Rectal smooth muscle tissue (tissue), 1 donor: ENCODE measurements at regions not wholly inside any gene's neighbourhood (a gene's known extent, or its start where the extent isn't known, plus 50 kb on each side); places are given as distances from the start of the nearest gene placed in this dataset.
A peak's percentile ranks its signal among the peaks of the same experiment; 100 is the strongest.

Source experiments
- H3K27ac ChIP-seq: one replicate; pipeline ENCODE4 v1.7.0; 2013; ENCODE audit warnings: low read depth, low read length, inconsistent platforms
- H3K27me3 ChIP-seq: one replicate; pipeline ENCODE4 v1.7.0; 2013; ENCODE audit warnings: low read length; ENCODE audit not compliant: control insufficient read depth, insufficient read depth
- H3K36me3 ChIP-seq: one replicate; pipeline ENCODE4 v1.7.0; 2013; ENCODE audit warnings: low read length; ENCODE audit not compliant: control insufficient read depth, insufficient read depth
- H3K4me1 ChIP-seq: one replicate; pipeline ENCODE4 v1.7.0; 2013; ENCODE audit warnings: low read length; ENCODE audit not compliant: control insufficient read depth, insufficient read depth
- H3K4me3 ChIP-seq: one replicate; pipeline ENCODE4 v1.7.0; 2013; ENCODE audit warnings: low read length
- H3K9ac ChIP-seq: one replicate; pipeline ENCODE4 v1.7.0; 2013; ENCODE audit warnings: low read length

GRCh38 chr2:109695290-109695689 is 81.1 kb downstream of the SOWAHC start:
- H3K36me3 ChIP-seq: no peaks in the 10 kb centered on the region
- peaks cover 45% of the 10 kb centered on the region for H3K4me1 ChIP-seq
- H3K4me3 ChIP-seq: no peak overlapping the region
- no peak overlapping the region for H3K9ac ChIP-seq
- H3K27me3 ChIP-seq: no peaks in the 10 kb centered on the region
- H3K27ac ChIP-seq: peak overlapping the region; percentile 24

DNA sequence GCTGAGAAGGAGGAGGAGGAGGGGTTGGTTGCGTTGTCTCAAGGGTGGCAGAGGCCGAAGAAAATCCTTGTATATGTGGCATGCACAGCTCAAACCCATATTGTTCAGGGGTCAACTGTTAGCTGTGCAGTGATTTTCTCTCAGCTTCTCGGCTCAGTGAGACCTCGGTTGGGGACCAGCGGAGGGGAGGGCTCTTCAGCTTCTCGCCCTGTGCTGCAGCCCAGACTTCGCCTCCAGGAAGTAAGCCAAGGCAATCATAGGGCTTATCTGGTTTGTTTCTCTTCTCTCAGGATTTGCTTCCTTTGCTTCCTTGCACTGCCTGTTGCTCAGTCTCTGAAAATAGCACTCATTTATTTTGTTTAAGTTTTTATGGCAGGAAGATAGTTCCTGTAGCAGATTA is 85.5 kb downstream of the SOWAHC start:
- Histone ChIP-seq H3K27ac (peak overlapping the region; percentile 77), H3K36me3 (no peaks in the 10 kb centered on the region), H3K27me3 (no peaks in the 10 kb centered on the region), H3K4me3 (peak overlapping the region; percentile 32), H3K9ac (no peak overlapping the region), H3K4me1 (peaks cover 21% of the 10 kb centered on the region)

GRCh38 chr2:109700680-109701274 is 86.6 kb downstream of the SOWAHC start:
- Histone ChIP-seq H3K27ac (no peak overlapping the region), H3K4me3 (no peak overlapping the region), H3K9ac (no peak overlapping the region), H3K4me1 (peaks cover 20% of the 10 kb centered on the region), H3K27me3 (no peaks in the 10 kb centered on the region), H3K36me3 (no peaks in the 10 kb centered on the region)

- Histone ChIP-seq H3K4me1 (peaks cover 20% of the 10 kb centered on the region), H3K27me3 (no peaks in the 10 kb centered on the region), H3K9ac (no peak overlapping the region), H3K36me3 (no peaks in the 10 kb centered on the region), H3K4me3 (no peak overlapping the region), H3K27ac (no peak overlapping the region)
These were observed 87.2 kb downstream of the SOWAHC start for GRCh38 chr2:109701362-109701761.

DNA sequence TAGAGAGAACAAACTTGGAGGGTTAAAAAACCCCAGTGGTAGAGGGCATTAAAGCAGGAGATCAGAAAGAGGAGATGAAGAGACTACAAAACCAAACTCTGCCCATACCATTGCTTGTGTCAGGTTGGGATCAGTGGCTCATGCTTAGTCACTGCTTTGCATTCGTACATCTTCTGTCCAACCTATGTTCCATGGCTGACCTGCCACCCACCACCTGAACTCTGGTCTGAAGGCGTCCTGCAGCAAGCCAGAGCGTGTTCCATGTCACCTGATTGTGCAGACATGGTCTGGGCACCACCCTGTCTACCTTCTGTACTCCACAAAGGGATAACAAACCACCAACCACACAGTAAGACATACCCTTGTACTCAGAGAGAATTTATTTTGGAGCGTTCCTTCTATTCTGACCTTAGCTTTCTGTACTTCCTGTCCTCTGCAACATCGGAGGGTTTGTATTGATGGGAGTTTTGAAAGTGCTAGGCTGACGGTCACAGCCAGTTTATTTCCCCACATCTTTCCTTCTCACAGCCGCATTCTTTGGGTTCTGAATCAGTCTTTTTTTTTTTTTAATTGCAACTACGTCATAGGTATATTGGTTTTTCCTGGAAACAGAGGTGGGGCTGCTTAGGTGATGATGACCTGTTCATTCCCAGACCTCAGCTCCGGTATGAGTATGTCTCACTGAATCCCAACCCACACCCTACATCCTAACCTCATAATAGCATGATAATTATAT is 88.3 kb downstream of the SOWAHC start:
- Histone ChIP-seq H3K9ac (no peak overlapping the region), H3K27ac (no peak overlapping the region)

DNA sequence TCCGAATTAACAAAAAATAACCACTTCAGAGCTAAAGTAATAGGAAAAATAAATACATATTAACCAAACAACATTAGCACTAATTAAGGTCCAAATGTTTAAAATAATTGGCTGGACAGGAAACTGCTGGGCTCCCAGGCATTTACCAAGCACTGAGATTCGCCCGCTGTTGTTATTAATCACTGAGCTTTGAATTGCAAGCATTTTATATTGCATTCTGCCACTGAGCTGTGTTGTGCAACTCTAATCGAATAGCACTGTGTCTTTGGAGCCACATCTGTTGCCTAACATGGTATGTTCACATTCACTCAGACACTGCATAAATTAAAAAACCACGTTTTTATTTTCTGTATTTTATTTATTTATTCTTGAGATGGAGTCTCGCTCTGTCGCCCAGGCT is 88.9 kb downstream of the SOWAHC start:
- Histone ChIP-seq H3K4me3 (no peak overlapping the region), H3K27me3 (no peaks in the 10 kb centered on the region), H3K36me3 (no peaks in the 10 kb centered on the region), H3K27ac (no peak overlapping the region), H3K9ac (no peak overlapping the region), H3K4me1 (peaks cover 20% of the 10 kb centered on the region)

More for the DNA sequence above, 88.3 kb downstream of the SOWAHC start:
- Histone ChIP-seq H3K4me3 (no peak overlapping the region), H3K27me3 (no peaks in the 10 kb centered on the region), H3K36me3 (no peaks in the 10 kb centered on the region), H3K4me1 (peaks cover 20% of the 10 kb centered on the region)

- H3K27ac ChIP-seq: no peak overlapping the region
- H3K9ac ChIP-seq: no peak overlapping the region
- no peaks in the 10 kb centered on the region for H3K27me3 ChIP-seq
- peaks cover 19% of the 10 kb centered on the region for H3K4me1 ChIP-seq
- no peak overlapping the region for H3K4me3 ChIP-seq
- H3K36me3 ChIP-seq: no peaks in the 10 kb centered on the region
These were observed 89.6 kb downstream of the SOWAHC start for GRCh38 chr2:109703798-109704197.

GRCh38 chr2:109707281-109708147 is 86.6 kb upstream of the RGPD5 start:
- H3K27ac ChIP-seq: no peak overlapping the region
- H3K4me1 ChIP-seq: no peaks in the 10 kb centered on the region
- H3K27me3 ChIP-seq: no peaks in the 10 kb centered on the region
- H3K36me3 ChIP-seq: no peaks in the 10 kb centered on the region
- no peak overlapping the region for H3K4me3 ChIP-seq
- no peak overlapping the region for H3K9ac ChIP-seq

DNA sequence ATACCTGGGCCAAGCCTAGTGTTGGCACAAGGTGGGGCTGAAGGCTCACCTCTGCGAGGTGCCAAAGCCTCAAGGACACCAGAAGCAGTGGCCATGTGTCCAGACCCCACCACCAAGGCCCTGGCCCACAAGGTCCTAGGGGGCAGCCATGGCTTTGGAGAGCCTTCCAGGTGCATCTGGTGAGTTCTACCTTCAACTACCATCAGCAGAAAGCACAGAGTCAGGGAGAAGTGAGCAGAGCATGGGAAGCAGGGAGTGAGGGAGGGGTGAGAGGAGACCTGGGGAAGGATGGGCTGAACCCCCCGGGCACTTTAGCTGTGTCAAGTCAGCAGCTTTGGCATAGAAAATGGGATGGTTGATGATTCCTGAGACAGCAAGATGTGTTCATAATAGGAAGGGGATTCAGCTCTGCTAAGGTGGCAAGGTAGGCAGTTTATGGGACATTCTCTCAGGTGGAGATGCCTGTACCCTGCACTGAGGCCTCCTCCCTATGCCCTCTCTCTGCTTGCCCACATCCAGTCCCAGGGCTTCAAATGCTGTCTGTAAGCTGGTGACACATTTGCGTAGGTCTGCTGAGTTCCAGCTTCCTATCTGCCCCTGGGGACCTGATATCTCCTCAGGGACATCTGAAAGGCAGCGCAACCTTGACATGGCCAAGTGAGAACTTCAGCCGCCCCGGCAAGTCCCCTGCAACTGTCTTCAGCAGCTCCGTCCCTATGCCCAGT is 83.4 kb upstream of the RGPD5 start:
- no peaks in the 10 kb centered on the region for H3K27me3 ChIP-seq
- no peaks in the 10 kb centered on the region for H3K36me3 ChIP-seq
- no peak overlapping the region for H3K27ac ChIP-seq
- no peaks in the 10 kb centered on the region for H3K4me1 ChIP-seq
- H3K4me3 ChIP-seq: no peak overlapping the region
- no peak overlapping the region for H3K9ac ChIP-seq

DNA sequence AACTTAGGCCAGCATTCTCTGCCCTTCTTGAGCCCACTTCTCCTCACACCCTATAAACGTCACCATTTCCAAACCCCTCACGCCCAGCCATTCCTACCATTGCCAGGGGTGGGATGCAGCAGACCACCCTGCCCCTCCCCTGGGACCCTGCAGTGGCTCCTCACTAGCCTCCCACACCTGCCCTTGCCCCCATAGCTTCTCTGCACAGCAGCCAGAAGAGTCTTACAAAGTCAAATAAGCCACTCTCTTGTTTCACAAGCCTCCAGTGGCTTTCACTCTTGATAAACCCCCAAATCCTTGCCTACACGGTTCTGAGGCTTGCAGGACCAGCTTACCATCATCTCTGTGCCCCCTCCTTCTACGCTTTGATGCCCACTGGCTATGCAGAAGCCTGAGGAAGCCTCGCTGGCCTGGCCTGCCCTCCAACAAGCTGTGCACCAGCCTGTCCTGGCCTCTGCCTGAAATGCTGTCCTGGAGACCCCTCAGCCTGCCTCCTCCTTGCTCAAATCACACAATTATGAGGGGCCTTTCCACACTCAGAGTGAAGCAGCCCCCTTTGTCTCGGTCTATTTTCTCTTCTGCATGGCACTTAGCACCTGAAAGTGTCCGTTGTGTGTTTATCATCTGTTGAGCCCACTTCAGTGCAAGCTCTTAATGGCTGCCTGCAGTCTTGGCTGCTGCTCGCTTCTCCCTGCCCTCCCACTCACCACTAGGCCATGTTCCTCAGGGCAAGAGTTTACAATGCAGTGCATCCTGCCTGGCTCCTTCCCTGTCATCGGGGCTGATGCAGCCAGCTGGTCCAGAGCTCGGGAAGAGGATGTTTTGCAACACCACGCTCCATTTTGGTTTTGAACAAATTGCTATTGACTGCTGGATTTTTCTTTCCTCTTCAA is 82.6 kb upstream of the RGPD5 start:
- Histone ChIP-seq H3K27me3 (no peaks in the 10 kb centered on the region), H3K27ac (no peak overlapping the region), H3K36me3 (no peaks in the 10 kb centered on the region), H3K4me3 (no peak overlapping the region), H3K4me1 (no peaks in the 10 kb centered on the region), H3K9ac (no peak overlapping the region)

- no peaks in the 10 kb centered on the region for H3K4me1 ChIP-seq
- H3K36me3 ChIP-seq: no peaks in the 10 kb centered on the region
- H3K27me3 ChIP-seq: no peaks in the 10 kb centered on the region
- H3K9ac ChIP-seq: no peak overlapping the region
- H3K4me3 ChIP-seq: no peak overlapping the region
- H3K27ac ChIP-seq: no peak overlapping the region
These were observed 82.0 kb upstream of the RGPD5 start for GRCh38 chr2:109712123-109712449.
